ENCODE measurements at regions not wholly inside any gene's neighbourhood (a gene's known extent, or its start where the extent isn't known, plus 50 kb on each side); places are given as distances from the start of the nearest gene placed in this dataset.

DNA sequence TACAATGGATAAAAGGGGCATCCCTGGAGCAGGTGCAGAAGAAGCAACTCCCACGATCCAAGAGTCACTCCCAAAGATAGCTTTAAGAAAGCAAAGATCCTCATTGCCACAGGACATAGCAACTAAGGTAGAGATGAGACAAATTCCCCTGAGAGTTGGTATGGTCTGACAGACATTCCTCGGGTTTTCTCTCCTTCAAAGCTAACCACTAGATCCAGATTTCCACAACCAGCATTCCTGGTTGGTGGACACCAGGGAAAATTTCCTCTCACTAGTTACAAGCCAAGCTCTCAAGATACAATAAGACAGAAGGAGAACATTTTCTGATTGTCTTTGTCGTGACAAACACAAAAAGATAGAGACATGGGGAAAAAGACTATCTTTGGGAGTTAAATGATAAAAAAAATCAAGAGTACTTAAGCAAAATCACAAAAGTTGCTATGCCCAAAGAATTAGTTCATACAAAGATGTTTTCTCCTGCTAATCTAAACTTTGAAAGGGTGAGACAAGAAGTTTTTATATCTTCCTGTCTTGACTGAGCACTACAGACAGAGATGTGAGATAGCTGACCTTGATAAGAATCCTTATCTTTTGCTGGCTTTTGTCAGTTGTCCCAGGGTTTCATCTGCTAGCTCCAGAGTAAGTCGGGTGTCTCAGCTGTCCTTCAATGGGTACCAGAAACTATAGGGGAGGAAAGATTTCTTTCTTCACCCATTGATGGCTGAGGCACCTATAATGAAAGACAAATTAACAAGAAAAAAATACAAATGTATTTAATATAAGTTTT is 200.5 kb downstream of the CENPC start:
- TF ChIP-seq, protein P1, sequence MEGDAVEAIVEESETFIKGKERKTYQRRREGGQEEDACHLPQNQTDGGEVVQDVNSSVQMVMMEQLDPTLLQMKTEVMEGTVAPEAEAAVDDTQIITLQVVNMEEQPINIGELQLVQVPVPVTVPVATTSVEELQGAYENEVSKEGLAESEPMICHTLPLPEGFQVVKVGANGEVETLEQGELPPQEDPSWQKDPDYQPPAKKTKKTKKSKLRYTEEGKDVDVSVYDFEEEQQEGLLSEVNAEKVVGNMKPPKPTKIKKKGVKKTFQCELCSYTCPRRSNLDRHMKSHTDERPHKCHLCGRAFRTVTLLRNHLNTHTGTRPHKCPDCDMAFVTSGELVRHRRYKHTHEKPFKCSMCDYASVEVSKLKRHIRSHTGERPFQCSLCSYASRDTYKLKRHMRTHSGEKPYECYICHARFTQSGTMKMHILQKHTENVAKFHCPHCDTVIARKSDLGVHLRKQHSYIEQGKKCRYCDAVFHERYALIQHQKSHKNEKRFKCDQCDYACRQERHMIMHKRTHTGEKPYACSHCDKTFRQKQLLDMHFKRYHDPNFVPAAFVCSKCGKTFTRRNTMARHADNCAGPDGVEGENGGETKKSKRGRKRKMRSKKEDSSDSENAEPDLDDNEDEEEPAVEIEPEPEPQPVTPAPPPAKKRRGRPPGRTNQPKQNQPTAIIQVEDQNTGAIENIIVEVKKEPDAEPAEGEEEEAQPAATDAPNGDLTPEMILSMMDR (IDR thresholded peaks at IDR 0.05; ENCODE audit: low read length): no peak
- TF ChIP-seq EZH2 (optimal IDR thresholded peaks at IDR 0.05; ENCODE audit: low read depth, low read length) (no peak), EZH2phosphoT487 (IDR thresholded peaks at IDR 0.05; ENCODE audit: low read length) (no peak)

Measured in MM.1S (cell line).